CD14-positive monocyte (primary cell): ENCODE measurements at regions not wholly inside any gene's neighbourhood (a gene's known extent, or its start where the extent isn't known, plus 50 kb on each side); places are given as distances from the start of the nearest gene placed in this dataset.

ENCODE experiments used
- DNase-seq, 3 donors: peaks; one replicate each; pipeline ENCODE4 v3.0.0-alpha.2; 2011 to 2022
- H2AFZ ChIP-seq: 2 replicates; pipeline ENCODE4 v1.6.0; 2012; ENCODE audit warnings: mild to moderate bottlenecking, low read depth, low read length, inconsistent platforms; ENCODE audit not compliant: insufficient read depth, poor library complexity, severe bottlenecking
- H3K27ac ChIP-seq, 2 donors: 1 replicate in 1 of 2; 2 replicates in 1 of 2; pipeline ENCODE4 v1.5.1; 2012 to 2013; ENCODE audit warnings: low read length in 2 of 2, control low read depth in 1 of 2, inconsistent platforms in 1 of 2, low read depth in 1 of 2, mild to moderate bottlenecking in 1 of 2
- H3K27me3 ChIP-seq, 2 donors: one replicate each; pipeline versions ENCODE4 v1.6.0 to v1.6.1; 2011 to 2013; ENCODE audit warnings: low read length in 2 of 2; ENCODE audit not compliant: control insufficient read depth in 2 of 2, insufficient read depth in 2 of 2
- H3K36me3 ChIP-seq, 2 donors: replicated peaks in 1 of 2; 1 replicate in 1 of 2; 2 replicates in 1 of 2; pipeline versions ENCODE4 v1.5.1 to v1.6.1; 2012 to 2013; ENCODE audit warnings: low read length in 2 of 2, control low read depth in 1 of 2, inconsistent platforms in 1 of 2, mild to moderate bottlenecking in 1 of 2; ENCODE audit not compliant: insufficient read depth in 2 of 2, control insufficient read depth in 1 of 2
- H3K4me1 ChIP-seq, 2 donors: 1 replicate in 1 of 2; 2 replicates in 1 of 2; pipeline versions ENCODE4 v1.5.1 to v1.6.1; 2012 to 2013; ENCODE audit warnings: low read length in 2 of 2, control low read depth in 1 of 2, inconsistent platforms in 1 of 2, mild to moderate bottlenecking in 1 of 2, moderate library complexity in 1 of 2; ENCODE audit not compliant: insufficient read depth in 2 of 2, control insufficient read depth in 1 of 2
- H3K4me2 ChIP-seq: replicated peaks from 2 replicates; pipeline ENCODE3; 2012; ENCODE audit warnings: low read length, moderate library complexity, mild to moderate bottlenecking; ENCODE audit not compliant: poor library complexity, severe bottlenecking; ENCODE audit errors: extremely low read depth
- H3K4me3 ChIP-seq, 3 experiments: fragments of 200-600 bp in 1 of 3; sonication (generic) in 1 of 3; replicated peaks in 1 of 3; 1 replicate in 2 of 3; 2 replicates in 1 of 3; pipeline ENCODE4 v1.5.1; 2011 to 2013; ENCODE audit warnings: low read length in 3 of 3, mild to moderate bottlenecking in 3 of 3, control low read depth in 2 of 3, low read depth in 2 of 3, inconsistent platforms in 1 of 3, moderate library complexity in 1 of 3
- H3K79me2 ChIP-seq: 2 replicates; pipeline ENCODE4 v1.6.0; 2012; ENCODE audit warnings: mild to moderate bottlenecking, control low read depth, inconsistent platforms, low read length, moderate library complexity; ENCODE audit not compliant: insufficient read depth
- H3K9ac ChIP-seq: 2 replicates; pipeline ENCODE4 v1.6.0; 2017; ENCODE audit warnings: low read length, mild to moderate bottlenecking; ENCODE audit not compliant: insufficient read depth, poor library complexity, severe bottlenecking
- H3K9me3 ChIP-seq, 2 donors: replicated peaks in 1 of 2; 1 replicate in 1 of 2; 2 replicates in 1 of 2; pipeline versions ENCODE4 v1.5.1 to v1.6.1; 2012 to 2013; ENCODE audit warnings: low read length in 2 of 2, control low read depth in 1 of 2; ENCODE audit not compliant: control insufficient read depth in 1 of 2, insufficient read depth in 1 of 2
- H4K20me1 ChIP-seq: 2 replicates; pipeline ENCODE4 v1.6.0; 2012; ENCODE audit warnings: mild to moderate bottlenecking, low read length, control low read depth, moderate library complexity; ENCODE audit not compliant: insufficient read depth
- H3K27ac Mint-ChIP-seq, 7 donors: one replicate each; pipeline ENCODE4 v1.8.0; 2020; ENCODE audit warnings: mild to moderate bottlenecking in 7 of 7, mixed read lengths in 7 of 7, moderate library complexity in 6 of 7, inconsistent platforms in 2 of 7
- H3K27me3 Mint-ChIP-seq, 3 donors: one replicate each; pipeline ENCODE4 v1.8.0; 2021 to 2022; ENCODE audit warnings: low read depth in 3 of 3, mild to moderate bottlenecking in 3 of 3, mixed read lengths in 3 of 3, moderate library complexity in 3 of 3, inconsistent platforms in 1 of 3
- H3K36me3 Mint-ChIP-seq, 2 donors: one replicate each; pipeline ENCODE4 v1.8.0; 2020; ENCODE audit warnings: mixed read lengths in 2 of 2, inconsistent platforms in 1 of 2, mild to moderate bottlenecking in 1 of 2
- H3K4me1 Mint-ChIP-seq: one replicate; pipeline ENCODE4 v1.8.0; 2020; ENCODE audit warnings: mild to moderate bottlenecking, mixed read lengths
- H3K4me3 Mint-ChIP-seq, 2 donors: one replicate each; pipeline ENCODE4 v1.8.0; 2020; ENCODE audit warnings: mild to moderate bottlenecking in 2 of 2, mixed read lengths in 2 of 2, moderate library complexity in 1 of 2
- H3K9me3 Mint-ChIP-seq, 7 donors: one replicate each; pipeline ENCODE4 v1.8.0; 2020 to 2022; ENCODE audit warnings: mixed read lengths in 7 of 7, mild to moderate bottlenecking in 6 of 7, moderate library complexity in 6 of 7, inconsistent platforms in 2 of 7
- CTCF ChIP-seq: fragments of 200-600 bp; IDR thresholded peaks from one replicate; pipeline ENCODE4 v1.8.0; 2022; ENCODE audit warnings: antibody characterized with exemption, mild to moderate bottlenecking
- WGBS: methylation state at CpG from one replicate; pipeline ENCODE4 v1.1.5; 2013; ENCODE audit warnings: missing lambda C conversion rate; ENCODE audit not compliant: insufficient coverage; 5-methylcytosine and 5-hydroxymethylcytosine counted together
- intact Hi-C, 2 donors: fragments of 100-400 bp; cut with micrococcal nuclease; formaldehyde crosslinking; loops; one replicate each; pipeline versions ENCODE4 v1.15.0 to v1.15.1; 2023

- no CpG with 5 or more reads among the region's 2 CpGs for WGBS
- H3K4me1 ChIP-seq: no peaks in the 10 kb centered on the region
- no peaks in the 10 kb centered on the region for H3K27me3 ChIP-seq
- H3K79me2 ChIP-seq: no peaks in the 10 kb centered on the region
- no peak overlapping the region for H2AFZ ChIP-seq
- TF ChIP-seq CTCF: no peak
- intact Hi-C loops: no loop called here
- Mint-ChIP-seq H3K9me3 (peaks cover 0 to 2% (median 0%) of the 10 kb centered on the region in 7 donors), H3K4me1 (no peaks in the 10 kb centered on the region), H3K36me3 (no peaks in the 10 kb centered on the region), H3K27ac (no peak overlapping the region), H3K27me3 (peaks cover 1 to 2% (median 1%) of the 10 kb centered on the region in 3 donors), H3K4me3 (no peak overlapping the region)
- H3K27ac ChIP-seq: no peak overlapping the region
- H4K20me1 ChIP-seq: no peaks in the 10 kb centered on the region
- DNase-seq: no peak
- no peaks in the 10 kb centered on the region for H3K9me3 ChIP-seq
- H3K36me3 ChIP-seq: no peaks in the 10 kb centered on the region
- H3K9ac ChIP-seq: no peak overlapping the region
- no peak overlapping the region for H3K4me3 ChIP-seq
- no peak overlapping the region for H3K4me2 ChIP-seq
Measured at GRCh38 chr1:222123111-222123510, 381.2 kb upstream of the DUSP10 start.

- peaks cover 0 to 3% (median 0%) of the 10 kb centered on the region in 3 donors for H3K27me3 Mint-ChIP-seq
- Histone ChIP-seq H3K79me2 (no peaks in the 10 kb centered on the region), H3K9me3 (no peaks in the 10 kb centered on the region), H3K27me3 (no peaks in the 10 kb centered on the region), H3K4me2 (no peak overlapping the region), H3K36me3 (no peaks in the 10 kb centered on the region), H2AFZ (no peak overlapping the region), H3K4me1 (no peaks in the 10 kb centered on the region), H3K4me3 (no peak overlapping the region), H3K27ac (no peak overlapping the region), H3K9ac (no peak overlapping the region), H4K20me1 (no peaks in the 10 kb centered on the region)
- no peak for TF ChIP-seq CTCF
- intact Hi-C loops: no loop called here
- WGBS: 100% methylated on average over 1 of the region's 2 CpGs
- H3K27ac Mint-ChIP-seq: no peak overlapping the region
- H3K36me3 Mint-ChIP-seq: no peaks in the 10 kb centered on the region
- H3K4me1 Mint-ChIP-seq: no peaks in the 10 kb centered on the region
- H3K9me3 Mint-ChIP-seq: peaks cover 0 to 3% (median 0%) of the 10 kb centered on the region in 7 donors
- DNase-seq: no peak
- H3K4me3 Mint-ChIP-seq: no peak overlapping the region
Measured at GRCh38 chr1:222117809-222118208, 375.9 kb upstream of the DUSP10 start.
